Endothelial cell of umbilical vein (primary cell): ENCODE measurements at regions not wholly inside any gene's neighbourhood (a gene's known extent, or its start where the extent isn't known, plus 50 kb on each side); places are given as distances from the start of the nearest gene placed in this dataset.

Experiments
- BruUV-seq: library from RNA; stranded (reverse); fragments of 400-500 nt; replicated peaks from 2 replicates; lab custom pipeline; 2021; lab: Mats Ljungman, UMichigan
- CTCF ChIA-PET: fragments of 300-600, 350-600 bp; sonication (Branson Sonifier 250); formaldehyde crosslinking; loops from one replicate; lab custom pipeline; 2021; ENCODE audit warnings: antibody characterized with exemption, inconsistent platforms; lab: Charles Lee
- POLR2A ChIA-PET: fragments of 300-600, 350-600 bp; sonication (Branson Sonifier 250); formaldehyde crosslinking; loops from one replicate; lab custom pipeline; 2021; ENCODE audit warnings: antibody characterized with exemption, inconsistent platforms; lab: Charles Lee
- DNase-seq: peaks from one replicate; pipeline ENCODE4 v3.0.0-alpha.2; 2011; ENCODE audit warnings: low read depth, low spot score
- FAIRE-seq: peaks from 2 replicates; lab custom pipeline; 2011; peaks lifted over from hg19 to GRCh38; lab: Jason Lieb, UNC
- H2AFZ ChIP-seq: 2 replicates; pipeline ENCODE4 v1.6.0; 2012; ENCODE audit warnings: low read depth, low read length, control low read depth, inconsistent platforms
- H3K27ac ChIP-seq: 2 replicates; pipeline ENCODE4 v1.5.1; 2011; ENCODE audit warnings: low read depth, mild to moderate bottlenecking, control low read depth, low read length, moderate library complexity; ENCODE audit not compliant: insufficient read depth
- H3K27me3 ChIP-seq, 2 experiments: 2 replicates each; pipeline versions ENCODE4 v1.6.0 to v1.6.1; 2011; ENCODE audit warnings: low read length in 2 of 2, mixed read lengths in 1 of 2; ENCODE audit not compliant: control insufficient read depth in 2 of 2, insufficient read depth in 2 of 2
- H3K36me3 ChIP-seq, 2 experiments: 2 replicates in 1 of 2; 3 replicates in 1 of 2; pipeline ENCODE4 v1.5.1; 2011; ENCODE audit warnings: low read length in 2 of 2, mild to moderate bottlenecking in 1 of 2, moderate library complexity in 1 of 2; ENCODE audit not compliant: control insufficient read depth in 2 of 2, insufficient read depth in 2 of 2; ENCODE audit errors: extremely low read depth in 1 of 2
- H3K4me1 ChIP-seq: 3 replicates; pipeline ENCODE4 v1.5.1; 2011; ENCODE audit warnings: mild to moderate bottlenecking, low read length; ENCODE audit not compliant: control insufficient read depth, insufficient read depth; ENCODE audit errors: extremely low read depth
- H3K4me2 ChIP-seq: 2 replicates; pipeline ENCODE4 v1.6.1; 2011; ENCODE audit warnings: low read length, control low read depth, mixed read lengths; ENCODE audit not compliant: insufficient read depth
- H3K4me3 ChIP-seq, 3 experiments: fragments of 200-600 bp in 1 of 3; sonication (generic), shearing (Covaris generic) in 1 of 3; replicated peaks in 1 of 3; 2 replicates each; pipeline ENCODE4 v1.5.1; 2011 to 2016; ENCODE audit warnings: control low read depth in 3 of 3, low read length in 3 of 3, mild to moderate bottlenecking in 2 of 3, inconsistent platforms in 1 of 3, low read depth in 1 of 3, moderate library complexity in 1 of 3; ENCODE audit not compliant: insufficient read depth in 1 of 3
- H3K79me2 ChIP-seq: 2 replicates; pipeline ENCODE4 v1.6.0; 2012; ENCODE audit warnings: low read length, inconsistent platforms; ENCODE audit not compliant: control insufficient read depth, insufficient read depth
- H3K9ac ChIP-seq: replicated peaks from 2 replicates; pipeline ENCODE3; 2011; ENCODE audit warnings: low read length, control low read depth; ENCODE audit not compliant: insufficient read depth; ENCODE audit errors: extremely low read depth
- H3K9me1 ChIP-seq: replicated peaks from 3 replicates; pipeline ENCODE4 v1.6.0; 2011; ENCODE audit warnings: mild to moderate bottlenecking, low read length; ENCODE audit not compliant: control insufficient read depth, insufficient read depth; ENCODE audit errors: extremely low read depth
- H3K9me3 ChIP-seq: replicated peaks from 2 replicates; pipeline ENCODE4 v1.5.1; 2012; ENCODE audit warnings: low read length, inconsistent platforms; ENCODE audit not compliant: control insufficient read depth, insufficient read depth
- H4K20me1 ChIP-seq: replicated peaks from 2 replicates; pipeline ENCODE3; 2011; ENCODE audit warnings: mild to moderate bottlenecking, low read length; ENCODE audit not compliant: control insufficient read depth, insufficient read depth; ENCODE audit errors: extremely low read depth
- EZH2 ChIP-seq: IDR thresholded peaks from 2 replicates; pipeline ENCODE4 v1.6.1; 2012; ENCODE audit warnings: borderline replicate concordance, low read depth, mild to moderate bottlenecking, moderate library complexity, low read length, inconsistent platforms; ENCODE audit not compliant: severe bottlenecking
- FOS ChIP-seq: IDR thresholded peaks from 2 replicates; pipeline ENCODE4 v1.6.1; 2011; ENCODE audit warnings: mild to moderate bottlenecking, low read length, moderate library complexity, borderline replicate concordance; ENCODE audit not compliant: insufficient read depth
- GATA2 ChIP-seq: IDR thresholded peaks from 2 replicates; pipeline ENCODE4 v1.7.0; 2011; ENCODE audit warnings: low read depth, mild to moderate bottlenecking, moderate library complexity, mixed read lengths, low read length; ENCODE audit not compliant: insufficient read length, insufficient read depth
- JUN ChIP-seq: IDR thresholded peaks from 2 replicates; pipeline ENCODE4 v1.6.1; 2011; ENCODE audit warnings: borderline replicate concordance, low read depth; ENCODE audit not compliant: insufficient read length, insufficient read depth
- MYC ChIP-seq: IDR thresholded peaks from one replicate; pipeline ENCODE4 v1.6.1; 2011; ENCODE audit warnings: mild to moderate bottlenecking, low read depth, low read length
- POLR2A ChIP-seq: IDR thresholded peaks from 2 replicates; pipeline ENCODE4 v1.6.1; 2012; ENCODE audit warnings: low read depth, mild to moderate bottlenecking, control low read depth, low read length
- POLR2AphosphoS5 ChIP-seq: IDR thresholded peaks from 2 replicates; pipeline ENCODE4 v1.6.1; 2012; ENCODE audit warnings: low read depth, mild to moderate bottlenecking, control low read depth, low read length, moderate library complexity; ENCODE audit not compliant: insufficient read depth
- dilution Hi-C: fragments of 300-500 bp; cut with MboI; formaldehyde crosslinking; loops from one replicate; pipeline ENCODE4 v1.15.0; 2019; ENCODE audit warnings: low sequenced_read_pairs; ENCODE audit not compliant: extremely low pct_ligation_motif_present
- intact Hi-C: fragments of 100-400 bp; cut with micrococcal nuclease; formaldehyde crosslinking; loops from one replicate; pipeline ENCODE4 v1.10.0; 2022
- TF ChIP-seq, protein P1 (sequence below), 2 donors: IDR thresholded peaks; 1 replicate in 1 of 2; 2 replicates in 1 of 2; pipeline ENCODE4 v1.5.1; 2011; ENCODE audit warnings: low read length in 2 of 2, mild to moderate bottlenecking in 2 of 2, moderate library complexity in 2 of 2, control low read depth in 1 of 2, inconsistent platforms in 1 of 2, low read depth in 1 of 2; ENCODE audit not compliant: insufficient read depth in 1 of 2; ENCODE audit errors: extremely low read depth in 1 of 2
- TF ChIP-seq, protein P2 (sequence below): IDR thresholded peaks from 2 replicates; pipeline ENCODE4 v1.6.1; 2011; ENCODE audit not compliant: insufficient read depth, insufficient read length

DNA sequence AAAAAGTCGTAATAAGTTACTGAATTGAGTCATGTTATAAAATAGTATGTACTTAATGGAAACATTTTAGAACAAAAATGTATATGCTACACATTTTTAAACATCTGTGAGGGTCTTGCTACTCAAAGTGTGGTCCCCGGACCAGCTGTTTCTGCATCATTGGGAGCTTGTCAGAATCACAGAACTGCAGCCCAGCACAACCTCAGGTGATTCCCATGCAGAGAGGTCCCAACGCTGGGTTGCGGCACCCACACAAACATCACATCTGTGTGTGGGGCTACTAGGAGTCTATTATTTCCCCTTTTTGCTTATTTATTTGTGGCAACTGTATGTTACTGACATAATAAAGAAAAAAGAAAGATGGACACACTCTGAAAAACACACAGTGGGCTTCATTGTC, 146.6 kb downstream of the BMS1 start:
- H3K9ac ChIP-seq = no peak overlapping the region
- H2AFZ ChIP-seq = no peak overlapping the region
- BruUV-seq = no TSS peak
- ChIA-PET POLR2A (no interaction called here), CTCF (no interaction called here)
- H3K27ac ChIP-seq = no peak overlapping the region
- no peaks in the 10 kb centered on the region for H3K4me1 ChIP-seq
- H4K20me1 ChIP-seq = no peaks in the 10 kb centered on the region
- H3K79me2 ChIP-seq = no peaks in the 10 kb centered on the region
- no peak for TF ChIP-seq MYC
- no peak for TF ChIP-seq FOS
- TF ChIP-seq, protein P1, sequence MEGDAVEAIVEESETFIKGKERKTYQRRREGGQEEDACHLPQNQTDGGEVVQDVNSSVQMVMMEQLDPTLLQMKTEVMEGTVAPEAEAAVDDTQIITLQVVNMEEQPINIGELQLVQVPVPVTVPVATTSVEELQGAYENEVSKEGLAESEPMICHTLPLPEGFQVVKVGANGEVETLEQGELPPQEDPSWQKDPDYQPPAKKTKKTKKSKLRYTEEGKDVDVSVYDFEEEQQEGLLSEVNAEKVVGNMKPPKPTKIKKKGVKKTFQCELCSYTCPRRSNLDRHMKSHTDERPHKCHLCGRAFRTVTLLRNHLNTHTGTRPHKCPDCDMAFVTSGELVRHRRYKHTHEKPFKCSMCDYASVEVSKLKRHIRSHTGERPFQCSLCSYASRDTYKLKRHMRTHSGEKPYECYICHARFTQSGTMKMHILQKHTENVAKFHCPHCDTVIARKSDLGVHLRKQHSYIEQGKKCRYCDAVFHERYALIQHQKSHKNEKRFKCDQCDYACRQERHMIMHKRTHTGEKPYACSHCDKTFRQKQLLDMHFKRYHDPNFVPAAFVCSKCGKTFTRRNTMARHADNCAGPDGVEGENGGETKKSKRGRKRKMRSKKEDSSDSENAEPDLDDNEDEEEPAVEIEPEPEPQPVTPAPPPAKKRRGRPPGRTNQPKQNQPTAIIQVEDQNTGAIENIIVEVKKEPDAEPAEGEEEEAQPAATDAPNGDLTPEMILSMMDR (IDR thresholded peaks at IDR 0.05; ENCODE audit: extremely low read depth in 1 of 2, insufficient read depth in 1 of 2, low read depth in 1 of 2, low read length in 2 of 2) = no peak
- TF ChIP-seq, protein P2, sequence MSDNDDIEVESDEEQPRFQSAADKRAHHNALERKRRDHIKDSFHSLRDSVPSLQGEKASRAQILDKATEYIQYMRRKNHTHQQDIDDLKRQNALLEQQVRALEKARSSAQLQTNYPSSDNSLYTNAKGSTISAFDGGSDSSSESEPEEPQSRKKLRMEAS = no peak
- TF ChIP-seq POLR2AphosphoS5 = no peak
- no peak for TF ChIP-seq JUN
- TF ChIP-seq EZH2 = no peak
- TF ChIP-seq POLR2A = no peak
- no peak for TF ChIP-seq GATA2
- DNase-seq = no peak
- no peak for FAIRE-seq
- peaks cover 6 to 9% of the 10 kb centered on the region in 2 experiments for H3K27me3 ChIP-seq
- no peak overlapping the region for H3K4me3 ChIP-seq
- dilution Hi-C loops = no loop called here
- H3K9me1 ChIP-seq = no peaks in the 10 kb centered on the region
- H3K9me3 ChIP-seq = no peaks in the 10 kb centered on the region
- H3K4me2 ChIP-seq = no peak overlapping the region
- intact Hi-C loops = no loop called here
- H3K36me3 ChIP-seq = no peaks in the 10 kb centered on the region
